ENCODE measurements at regions not wholly inside any gene's neighbourhood (a gene's known extent, or its start where the extent isn't known, plus 50 kb on each side); places are given as distances from the start of the nearest gene placed in this dataset.

DNA sequence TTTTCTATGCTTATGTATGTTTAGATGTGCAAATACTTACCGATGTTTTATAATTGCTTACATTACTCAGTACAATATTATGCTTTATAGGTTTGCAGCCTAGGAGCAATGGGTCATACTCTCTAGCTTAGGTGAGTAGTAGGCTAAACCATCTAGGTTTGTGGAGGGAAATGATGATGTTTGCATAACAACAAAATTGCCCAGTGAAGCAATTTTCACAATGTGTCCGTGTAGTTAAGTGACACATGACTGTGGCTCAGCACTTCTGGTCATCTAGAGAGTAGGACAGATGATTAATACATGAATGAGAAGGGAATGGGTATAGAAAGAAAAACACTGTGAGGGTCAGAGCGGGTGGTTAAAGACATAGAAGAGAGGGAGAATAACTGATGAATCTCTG is 2116.2 kb upstream of the PIK3C3 start:
- TF ChIP-seq POLR2A (IDR thresholded peaks at IDR 0.05), result no peak
- TF ChIP-seq, protein P1, sequence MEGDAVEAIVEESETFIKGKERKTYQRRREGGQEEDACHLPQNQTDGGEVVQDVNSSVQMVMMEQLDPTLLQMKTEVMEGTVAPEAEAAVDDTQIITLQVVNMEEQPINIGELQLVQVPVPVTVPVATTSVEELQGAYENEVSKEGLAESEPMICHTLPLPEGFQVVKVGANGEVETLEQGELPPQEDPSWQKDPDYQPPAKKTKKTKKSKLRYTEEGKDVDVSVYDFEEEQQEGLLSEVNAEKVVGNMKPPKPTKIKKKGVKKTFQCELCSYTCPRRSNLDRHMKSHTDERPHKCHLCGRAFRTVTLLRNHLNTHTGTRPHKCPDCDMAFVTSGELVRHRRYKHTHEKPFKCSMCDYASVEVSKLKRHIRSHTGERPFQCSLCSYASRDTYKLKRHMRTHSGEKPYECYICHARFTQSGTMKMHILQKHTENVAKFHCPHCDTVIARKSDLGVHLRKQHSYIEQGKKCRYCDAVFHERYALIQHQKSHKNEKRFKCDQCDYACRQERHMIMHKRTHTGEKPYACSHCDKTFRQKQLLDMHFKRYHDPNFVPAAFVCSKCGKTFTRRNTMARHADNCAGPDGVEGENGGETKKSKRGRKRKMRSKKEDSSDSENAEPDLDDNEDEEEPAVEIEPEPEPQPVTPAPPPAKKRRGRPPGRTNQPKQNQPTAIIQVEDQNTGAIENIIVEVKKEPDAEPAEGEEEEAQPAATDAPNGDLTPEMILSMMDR (IDR thresholded peaks at IDR 0.05), result no peak
